ENCODE measurements at regions not wholly inside any gene's neighbourhood (a gene's known extent, or its start where the extent isn't known, plus 50 kb on each side); places are given as distances from the start of the nearest gene placed in this dataset.

DNA sequence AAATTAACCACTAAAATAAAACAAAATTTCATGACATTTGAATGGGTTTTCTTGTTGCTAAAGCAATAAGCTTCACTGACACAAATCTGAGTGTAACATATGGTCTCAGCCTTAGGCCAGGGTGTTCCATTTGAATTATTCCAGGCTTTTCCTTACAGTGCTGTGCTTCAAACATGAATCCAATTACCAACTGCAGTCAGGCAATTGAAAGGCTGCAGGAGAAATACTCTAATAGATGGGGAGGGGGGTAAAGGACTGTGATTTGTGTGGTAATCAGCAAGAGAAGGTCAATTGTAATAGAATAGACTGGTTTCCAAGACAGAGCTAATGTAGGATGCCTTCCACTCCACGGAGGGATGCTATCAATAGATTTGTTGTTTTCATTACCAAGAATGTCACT lies 466.7 kb downstream of the C3orf38 start:
- no peak for DNase-seq (ENCODE audit: low spot score)
- H3K4me3 ChIP-seq, result no peak overlapping the region
- no peak overlapping the region for H3K27ac ChIP-seq
- WGBS, result 59% methylated on average over 1 of the region's 1 CpG
- H3K36me3 ChIP-seq, result no peaks in the 10 kb centered on the region
- H3K4me1 ChIP-seq (replicated peaks), result no peaks in the 10 kb centered on the region
- H3K27me3 ChIP-seq (replicated peaks; ENCODE audit: insufficient read depth), result no peaks in the 10 kb centered on the region
- no peak for TF ChIP-seq POLR2AphosphoS5 (IDR thresholded peaks at IDR 0.05)
- no peak for TF ChIP-seq CTCF (IDR thresholded peaks at IDR 0.05)
- intact Hi-C loops (cut with DNase I), result no loop called here
- H3K9me3 ChIP-seq, result no peaks in the 10 kb centered on the region

DNA sequence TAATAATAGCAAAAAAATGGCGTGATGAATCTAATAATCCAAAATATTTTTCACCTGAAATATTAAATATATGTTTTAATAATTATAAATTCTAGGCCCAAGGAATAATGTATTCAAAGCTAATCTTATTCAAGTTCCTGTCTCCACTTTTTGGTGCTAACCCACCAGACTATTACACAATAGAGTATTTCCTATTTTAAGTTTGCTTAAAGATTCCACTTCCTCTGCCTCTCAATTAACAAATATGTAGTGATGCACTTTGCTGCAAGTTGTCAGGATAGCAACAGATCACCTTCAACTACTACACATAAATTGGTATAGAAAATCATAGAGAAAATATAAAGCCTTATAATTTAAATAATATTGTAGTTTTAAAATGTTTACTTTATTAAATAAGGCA lies 467.5 kb downstream of the C3orf38 start:
- WGBS, result 98% methylated on average over 1 of the region's 1 CpG
- no peak for DNase-seq (ENCODE audit: low spot score)
- H3K4me3 ChIP-seq, result no peak overlapping the region
- no peaks in the 10 kb centered on the region for H3K27me3 ChIP-seq (replicated peaks; ENCODE audit: insufficient read depth)
- no peaks in the 10 kb centered on the region for H3K36me3 ChIP-seq
- H3K9me3 ChIP-seq, result no peaks in the 10 kb centered on the region
- TF ChIP-seq POLR2AphosphoS5 (IDR thresholded peaks at IDR 0.05) (no peak), POLR2A (IDR thresholded peaks at IDR 0.05) (no peak), CTCF (IDR thresholded peaks at IDR 0.05) (no peak)
- intact Hi-C loops (cut with DNase I), result no loop called here
- no peaks in the 10 kb centered on the region for H3K4me1 ChIP-seq (replicated peaks)
- no peak overlapping the region for H3K27ac ChIP-seq

DNA sequence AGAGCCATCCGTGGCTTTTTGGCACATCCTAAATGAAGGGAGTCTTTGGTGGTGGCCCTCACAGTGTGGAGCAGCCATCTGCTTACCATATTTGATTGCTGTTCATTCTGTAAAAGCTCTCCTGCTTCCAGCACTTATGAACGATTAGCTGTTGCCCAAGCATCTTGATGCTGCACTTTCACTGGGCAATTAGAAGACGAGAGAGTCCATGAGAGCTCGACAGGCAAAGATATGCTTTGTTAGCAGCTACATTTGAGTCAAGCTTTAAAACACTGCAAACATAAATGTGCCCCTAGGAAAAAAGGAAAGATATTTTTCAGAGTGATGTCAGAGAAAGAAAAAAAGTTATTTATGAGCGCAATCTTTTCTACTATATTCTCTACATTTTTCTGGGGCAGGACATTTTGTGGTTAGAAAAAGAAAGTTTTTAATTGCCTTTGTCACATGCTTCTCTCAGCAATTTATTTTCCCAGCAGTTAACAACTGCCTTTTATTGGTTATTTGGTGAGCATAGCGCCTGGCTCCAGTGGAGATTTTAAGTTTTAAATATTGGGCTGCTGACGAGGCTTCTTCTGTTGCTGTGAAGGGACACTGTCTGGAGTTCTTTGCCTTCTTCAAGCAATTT lies 468.4 kb downstream of the C3orf38 start:
- no peaks in the 10 kb centered on the region for H3K27me3 ChIP-seq (replicated peaks; ENCODE audit: insufficient read depth)
- H3K4me1 ChIP-seq (replicated peaks), result no peaks in the 10 kb centered on the region
- intact Hi-C loops (cut with DNase I), result no loop called here
- WGBS, result 22% methylated on average over 7 of the region's 7 CpGs
- H3K36me3 ChIP-seq, result no peaks in the 10 kb centered on the region
- TF ChIP-seq CTCF (IDR thresholded peaks at IDR 0.05) (no peak), POLR2A (IDR thresholded peaks at IDR 0.05) (no peak), POLR2AphosphoS5 (IDR thresholded peaks at IDR 0.05) (no peak)
- no peaks in the 10 kb centered on the region for H3K9me3 ChIP-seq
- no peak for DNase-seq (ENCODE audit: low spot score)
- no peak overlapping the region for H3K27ac ChIP-seq
- H3K4me3 ChIP-seq, result no peak overlapping the region

GRCh38 chr3:88621586-88621985 lies 471.8 kb downstream of the C3orf38 start:
- H3K4me1 ChIP-seq (replicated peaks), result no peaks in the 10 kb centered on the region
- TF ChIP-seq POLR2A (IDR thresholded peaks at IDR 0.05), result no peak
- TF ChIP-seq CTCF (IDR thresholded peaks at IDR 0.05), result no peak
- no peak for TF ChIP-seq POLR2AphosphoS5 (IDR thresholded peaks at IDR 0.05)

DNA sequence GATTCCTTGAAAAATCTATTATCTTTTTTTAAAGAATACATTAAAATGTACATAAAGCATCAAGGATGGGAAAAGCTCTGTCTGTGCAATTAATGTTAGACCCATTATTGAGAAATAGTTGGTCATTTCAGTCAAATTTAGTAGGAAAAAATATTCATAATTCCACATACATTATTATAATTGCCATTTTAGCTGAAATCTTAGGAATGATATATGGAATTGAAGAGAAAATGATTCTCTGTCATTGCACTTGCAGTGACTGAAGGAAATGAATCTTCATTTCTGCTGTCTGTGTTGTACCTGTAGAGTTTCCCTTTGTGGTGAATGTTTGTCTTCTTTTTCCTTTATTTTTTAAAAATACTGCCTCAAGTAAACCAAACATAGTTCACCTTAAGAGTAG lies 473.9 kb downstream of the C3orf38 start:
- TF ChIP-seq CTCF (IDR thresholded peaks at IDR 0.05) (no peak), POLR2AphosphoS5 (IDR thresholded peaks at IDR 0.05) (no peak), POLR2A (IDR thresholded peaks at IDR 0.05) (no peak)
- Histone ChIP-seq H3K9me3 (no peaks in the 10 kb centered on the region), H3K4me3 (no peak overlapping the region), H3K4me1 (replicated peaks) (no peaks in the 10 kb centered on the region), H3K36me3 (no peaks in the 10 kb centered on the region), H3K27me3 (replicated peaks; ENCODE audit: insufficient read depth) (no peaks in the 10 kb centered on the region), H3K27ac (no peak overlapping the region)
- DNase-seq (ENCODE audit: low spot score), result no peak
- intact Hi-C loops (cut with DNase I), result no loop called here

More at GRCh38 chr3:88621586-88621985, 471.8 kb downstream of the C3orf38 start:
- no peak for DNase-seq (ENCODE audit: low spot score)
- 70% methylated on average over 2 of the region's 2 CpGs for WGBS
- no peaks in the 10 kb centered on the region for H3K27me3 ChIP-seq (replicated peaks; ENCODE audit: insufficient read depth)
- H3K9me3 ChIP-seq, result no peaks in the 10 kb centered on the region
- H3K36me3 ChIP-seq, result no peaks in the 10 kb centered on the region
- H3K4me3 ChIP-seq, result no peak overlapping the region
- intact Hi-C loops (cut with DNase I), result no loop called here
- H3K27ac ChIP-seq, result no peak overlapping the region

Measured in prostate gland (tissue), 2 donors.